Uterus (tissue), 3 donors: ENCODE measurements at regions not wholly inside any gene's neighbourhood (a gene's known extent, or its start where the extent isn't known, plus 50 kb on each side); places are given as distances from the start of the nearest gene placed in this dataset.

ENCODE experiments used
- DNase-seq, 2 donors: peaks; one replicate each; pipeline ENCODE4 v3.0.0-alpha.2; 2019 to 2020
- H3K27ac ChIP-seq, 2 donors: fragments of 200-600 bp; sonication (generic); 1 replicate in 1 of 2; 2 replicates in 1 of 2; pipeline ENCODE4 v1.5.1; 2016 to 2018
- H3K27me3 ChIP-seq, 2 donors: fragments of 200-600 bp; sonication (generic); one replicate each; pipeline ENCODE4 v1.5.1; 2018 to 2019; ENCODE audit warnings: control low read depth in 1 of 2
- H3K36me3 ChIP-seq, 2 donors: fragments of 200-600 bp; sonication (generic); one replicate each; pipeline ENCODE4 v1.5.1; 2019; ENCODE audit warnings: control low read depth in 1 of 2
- H3K4me1 ChIP-seq, 2 donors: fragments of 200-600 bp; sonication (generic); one replicate each; pipeline ENCODE4 v1.5.1; 2018 to 2019; ENCODE audit warnings: control low read depth in 1 of 2
- H3K4me3 ChIP-seq, 2 donors: fragments of 200-600 bp; sonication (generic); 1 replicate in 1 of 2; 2 replicates in 1 of 2; pipeline ENCODE4 v1.5.1; 2018 to 2019; ENCODE audit warnings: mild to moderate bottlenecking in 1 of 2
- H3K9me3 ChIP-seq, 2 donors: fragments of 200-600 bp; sonication (generic); one replicate each; pipeline ENCODE4 v1.5.1; 2019; ENCODE audit warnings: control low read depth in 1 of 2
- POLR2A ChIP-seq, 2 donors: fragments of 450-650 bp; IDR thresholded peaks; one replicate each; pipeline ENCODE4 v1.6.1; 2016; ENCODE audit warnings: antibody characterized with exemption in 2 of 2, mild to moderate bottlenecking in 1 of 2, moderate library complexity in 1 of 2
- intact Hi-C: fragments of 100-400 bp; cut with DNase I; formaldehyde crosslinking; loops from one replicate; pipeline ENCODE4 v1.15.1; 2023; ENCODE audit warnings: low total_unique reads
- TF ChIP-seq, protein P1 (sequence below), 4 experiments: fragments of 200-600 bp in 2 of 4; fragments of 450-650 bp in 2 of 4; sonication (generic) in 2 of 4; IDR thresholded peaks; one replicate each; pipeline ENCODE4 v1.5.1; 2016 to 2019; ENCODE audit warnings: antibody characterized with exemption in 4 of 4, mild to moderate bottlenecking in 2 of 4, moderate library complexity in 1 of 4
- donor health status: DM: yes; HTN: yes; CAD: no.

DNA sequence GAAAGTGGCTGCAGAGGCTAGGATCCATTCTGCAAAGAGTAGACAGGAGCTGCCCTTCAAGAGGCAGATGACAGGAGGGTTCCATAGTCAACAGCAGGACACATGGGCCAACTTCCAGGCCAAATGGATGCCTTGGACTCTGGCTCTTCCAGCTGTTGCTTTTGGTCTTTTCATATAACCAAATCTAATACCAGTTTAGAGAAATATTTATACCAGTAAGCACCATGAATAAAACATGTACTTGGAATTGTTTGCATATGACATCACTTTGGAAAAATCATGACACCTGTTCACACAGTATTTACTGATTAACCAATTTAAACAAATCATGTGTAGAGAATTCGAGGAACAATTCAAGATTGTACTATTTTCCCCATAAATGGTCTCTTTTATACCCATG lies 481.3 kb downstream of the DMRT2 start:
- Histone ChIP-seq H3K27me3 (no peaks in the 10 kb centered on the region), H3K4me3 (no peak overlapping the region), H3K36me3 (no peaks in the 10 kb centered on the region), H3K9me3 (no peaks in the 10 kb centered on the region), H3K4me1 (no peaks in the 10 kb centered on the region), H3K27ac (no peak overlapping the region)
- no peak for DNase-seq
- TF ChIP-seq, protein P1, sequence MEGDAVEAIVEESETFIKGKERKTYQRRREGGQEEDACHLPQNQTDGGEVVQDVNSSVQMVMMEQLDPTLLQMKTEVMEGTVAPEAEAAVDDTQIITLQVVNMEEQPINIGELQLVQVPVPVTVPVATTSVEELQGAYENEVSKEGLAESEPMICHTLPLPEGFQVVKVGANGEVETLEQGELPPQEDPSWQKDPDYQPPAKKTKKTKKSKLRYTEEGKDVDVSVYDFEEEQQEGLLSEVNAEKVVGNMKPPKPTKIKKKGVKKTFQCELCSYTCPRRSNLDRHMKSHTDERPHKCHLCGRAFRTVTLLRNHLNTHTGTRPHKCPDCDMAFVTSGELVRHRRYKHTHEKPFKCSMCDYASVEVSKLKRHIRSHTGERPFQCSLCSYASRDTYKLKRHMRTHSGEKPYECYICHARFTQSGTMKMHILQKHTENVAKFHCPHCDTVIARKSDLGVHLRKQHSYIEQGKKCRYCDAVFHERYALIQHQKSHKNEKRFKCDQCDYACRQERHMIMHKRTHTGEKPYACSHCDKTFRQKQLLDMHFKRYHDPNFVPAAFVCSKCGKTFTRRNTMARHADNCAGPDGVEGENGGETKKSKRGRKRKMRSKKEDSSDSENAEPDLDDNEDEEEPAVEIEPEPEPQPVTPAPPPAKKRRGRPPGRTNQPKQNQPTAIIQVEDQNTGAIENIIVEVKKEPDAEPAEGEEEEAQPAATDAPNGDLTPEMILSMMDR (IDR thresholded peaks at IDR 0.05) = no peak
- no peak for TF ChIP-seq POLR2A (IDR thresholded peaks at IDR 0.05)
- intact Hi-C loops = no loop called here

DNA sequence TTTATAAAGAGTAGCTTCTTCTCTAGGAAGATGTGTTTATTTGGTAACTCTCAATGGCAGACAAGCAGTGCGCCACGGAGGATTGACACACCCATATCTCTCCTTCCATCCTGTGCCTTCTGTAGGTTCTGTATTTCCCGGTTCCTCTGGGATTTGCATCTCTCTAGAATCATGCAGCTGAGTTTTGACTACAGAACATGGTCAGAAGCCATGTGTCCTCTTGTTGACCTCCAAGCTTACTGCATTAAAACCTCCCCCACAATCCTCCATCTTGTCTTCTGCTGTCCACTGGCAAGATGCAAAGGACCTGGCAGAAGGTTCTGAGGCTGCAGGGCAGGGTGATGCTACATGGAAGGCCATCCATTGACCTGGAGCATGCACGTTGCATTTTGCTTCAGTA lies 482.0 kb downstream of the DMRT2 start:
- no peak for DNase-seq
- intact Hi-C loops = no loop called here
- no peak for TF ChIP-seq POLR2A (IDR thresholded peaks at IDR 0.05)
- TF ChIP-seq, protein P1 (IDR thresholded peaks at IDR 0.05) = no peak

DNA sequence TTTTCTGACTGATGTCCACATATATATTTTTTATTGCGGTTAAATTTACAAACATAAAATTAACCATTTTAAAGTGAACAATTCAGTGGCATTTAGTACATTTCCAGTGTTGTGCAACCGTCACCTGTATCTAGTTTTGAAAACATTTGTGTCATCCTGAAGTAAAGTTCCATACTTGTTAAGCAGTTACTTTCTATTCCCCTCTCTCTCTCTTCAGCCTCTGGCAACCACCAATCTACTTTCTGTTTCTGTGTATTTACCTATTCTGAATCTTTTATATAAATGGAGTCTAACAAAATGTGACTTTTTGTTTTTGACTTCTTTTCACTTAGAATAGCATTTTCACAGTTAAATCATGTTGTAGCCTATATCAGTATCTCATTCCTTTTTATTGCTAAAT lies 480.1 kb upstream of the SMARCA2 start:
- no peak for DNase-seq
- no peak for TF ChIP-seq POLR2A (IDR thresholded peaks at IDR 0.05)
- TF ChIP-seq, protein P1 (IDR thresholded peaks at IDR 0.05) = no peak
- intact Hi-C loops = no loop called here
- Histone ChIP-seq H3K9me3 (no peaks in the 10 kb centered on the region), H3K36me3 (no peaks in the 10 kb centered on the region), H3K27me3 (no peaks in the 10 kb centered on the region), H3K4me1 (no peaks in the 10 kb centered on the region), H3K27ac (no peak overlapping the region), H3K4me3 (no peak overlapping the region)

More for the DNA sequence above, 482.0 kb downstream of the DMRT2 start:
- Histone ChIP-seq H3K36me3 (no peaks in the 10 kb centered on the region), H3K4me1 (no peaks in the 10 kb centered on the region), H3K4me3 (no peak overlapping the region), H3K9me3 (no peaks in the 10 kb centered on the region), H3K27ac (no peak overlapping the region), H3K27me3 (no peaks in the 10 kb centered on the region)

DNA sequence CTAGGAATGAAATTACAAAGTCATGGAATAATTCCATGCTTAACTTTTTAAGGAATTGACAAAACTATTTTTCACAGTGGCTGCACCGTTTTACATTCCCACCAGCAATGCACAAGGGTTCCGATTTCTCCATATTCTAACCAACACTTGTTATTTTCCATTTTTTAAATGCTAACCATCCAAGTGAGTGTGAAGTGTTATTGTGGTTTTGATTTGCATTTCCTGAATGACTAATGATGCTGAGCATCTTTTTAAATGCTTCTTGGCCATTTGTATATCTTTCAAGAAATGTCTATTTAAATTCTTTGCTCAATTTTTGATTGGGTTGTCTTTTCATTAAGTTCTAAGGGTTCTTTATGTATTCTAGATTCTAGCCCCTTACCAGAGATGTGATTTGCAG lies 479.5 kb upstream of the SMARCA2 start:
- no peak overlapping the region for H3K4me3 ChIP-seq
- no peaks in the 10 kb centered on the region for H3K36me3 ChIP-seq
- intact Hi-C loops = no loop called here
- no peak overlapping the region for H3K27ac ChIP-seq
- no peaks in the 10 kb centered on the region for H3K9me3 ChIP-seq
- no peaks in the 10 kb centered on the region for H3K4me1 ChIP-seq
- TF ChIP-seq, protein P1 (IDR thresholded peaks at IDR 0.05) = no peak
- no peak for TF ChIP-seq POLR2A (IDR thresholded peaks at IDR 0.05)
- no peak for DNase-seq
- H3K27me3 ChIP-seq = no peaks in the 10 kb centered on the region

DNA sequence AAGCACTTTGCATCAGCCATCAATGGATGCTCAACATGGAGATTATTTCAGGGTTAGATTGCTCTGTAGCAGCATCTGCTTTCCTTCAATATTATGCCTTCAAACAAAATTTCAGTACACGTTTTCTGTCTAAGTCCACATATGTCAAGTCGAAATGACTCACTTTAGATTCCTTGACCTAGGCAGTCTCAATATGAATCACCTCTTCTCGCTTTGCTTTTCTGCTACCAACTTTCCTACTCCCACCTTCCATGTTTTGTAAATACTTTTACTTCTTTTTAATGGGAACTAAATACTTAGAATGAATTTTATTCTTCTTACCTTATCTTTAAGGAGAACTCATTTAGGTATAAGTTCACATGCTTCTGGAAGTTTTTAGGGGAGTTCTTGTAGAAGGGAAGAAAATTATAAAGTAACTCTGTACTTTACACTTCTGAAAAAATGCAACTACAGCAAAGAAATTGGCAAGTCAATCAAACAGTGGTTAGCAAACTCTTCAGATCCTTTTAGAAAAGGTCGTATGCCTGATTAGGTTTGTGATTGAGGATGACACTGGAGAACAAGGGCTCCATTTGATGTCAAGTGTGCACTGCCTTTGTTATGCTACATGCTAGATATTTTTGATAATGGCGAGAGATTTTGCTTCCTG lies 478.5 kb upstream of the SMARCA2 start:
- intact Hi-C loops = no loop called here
- no peaks in the 10 kb centered on the region for H3K9me3 ChIP-seq
- H3K27ac ChIP-seq = no peak overlapping the region

More for the DNA sequence above, 478.5 kb upstream of the SMARCA2 start:
- no peaks in the 10 kb centered on the region for H3K36me3 ChIP-seq
- DNase-seq = no peak
- H3K27me3 ChIP-seq = no peaks in the 10 kb centered on the region
- no peaks in the 10 kb centered on the region for H3K4me1 ChIP-seq
- TF ChIP-seq, protein P1 (IDR thresholded peaks at IDR 0.05) = no peak
- no peak for TF ChIP-seq POLR2A (IDR thresholded peaks at IDR 0.05)
- H3K4me3 ChIP-seq = no peak overlapping the region
